H9 (cell line): ENCODE measurements at regions not wholly inside any gene's neighbourhood (a gene's known extent, or its start where the extent isn't known, plus 50 kb on each side); places are given as distances from the start of the nearest gene placed in this dataset.

Source experiments
- DNase-seq: peaks from one replicate; pipeline ENCODE4 v3.0.0-alpha.2; 2017
- H2AFZ ChIP-seq: one replicate; pipeline ENCODE4 v1.6.1; 2013; ENCODE audit warnings: mild to moderate bottlenecking, low read length, control low read depth, moderate library complexity
- H2AK5ac ChIP-seq: 2 replicates; pipeline ENCODE4 v1.6.1; 2013; ENCODE audit warnings: low read length, control low read depth, mixed read lengths; ENCODE audit not compliant: insufficient read length
- H2BK120ac ChIP-seq: one replicate; pipeline ENCODE4 v1.6.1; 2013; ENCODE audit warnings: low read depth, mild to moderate bottlenecking, low read length, control low read depth, inconsistent platforms; ENCODE audit not compliant: poor library complexity, severe bottlenecking
- H2BK12ac ChIP-seq: 2 replicates; pipeline ENCODE4 v1.6.1; 2013; ENCODE audit warnings: low read length, control low read depth, mixed read lengths, low read depth; ENCODE audit not compliant: insufficient read length
- H2BK15ac ChIP-seq: 2 replicates; pipeline ENCODE4 v1.6.1; 2013; ENCODE audit warnings: low read depth, low read length, control low read depth
- H2BK20ac ChIP-seq: one replicate; pipeline ENCODE4 v1.6.1; 2013; ENCODE audit warnings: low read depth, mild to moderate bottlenecking, low read length, control low read depth, inconsistent platforms; ENCODE audit not compliant: poor library complexity, severe bottlenecking
- H2BK5ac ChIP-seq: 2 replicates; pipeline ENCODE4 v1.6.1; 2013; ENCODE audit warnings: low read length, control low read depth, mixed read lengths; ENCODE audit not compliant: insufficient read length
- H3K14ac ChIP-seq: 2 replicates; pipeline ENCODE4 v1.6.1; 2013; ENCODE audit warnings: low read length, control low read depth; ENCODE audit not compliant: insufficient read depth
- H3K18ac ChIP-seq: 2 replicates; pipeline ENCODE4 v1.6.1; 2013; ENCODE audit warnings: low read depth, mild to moderate bottlenecking, mixed read lengths, low read length, control low read depth; ENCODE audit not compliant: insufficient read length
- H3K23ac ChIP-seq: 2 replicates; pipeline ENCODE4 v1.6.1; 2013; ENCODE audit warnings: low read length, control low read depth, mixed read lengths, low read depth; ENCODE audit not compliant: insufficient read length
- H3K23me2 ChIP-seq: 2 replicates; pipeline ENCODE4 v1.6.1; 2013; ENCODE audit warnings: low read depth, mild to moderate bottlenecking, mixed read lengths, low read length, control low read depth; ENCODE audit not compliant: insufficient read length, poor library complexity, severe bottlenecking
- H3K27ac ChIP-seq: 2 replicates; pipeline ENCODE4 v1.5.1; 2013; ENCODE audit warnings: low read length, control low read depth, mixed read lengths, low read depth; ENCODE audit not compliant: insufficient read length
- H3K27me3 ChIP-seq: 2 replicates; pipeline ENCODE4 v1.6.1; 2013; ENCODE audit warnings: low read length, control low read depth, inconsistent platforms; ENCODE audit not compliant: insufficient read depth
- H3K4ac ChIP-seq: 2 replicates; pipeline ENCODE4 v1.6.1; 2013; ENCODE audit warnings: low read depth, mild to moderate bottlenecking, control low read depth, inconsistent platforms, low read length, moderate library complexity
- H3K4me1 ChIP-seq: 2 replicates; pipeline ENCODE4 v1.6.1; 2013; ENCODE audit warnings: low read length, control low read depth, inconsistent platforms; ENCODE audit not compliant: insufficient read depth
- H3K4me2 ChIP-seq: 2 replicates; pipeline ENCODE4 v1.6.1; 2013; ENCODE audit warnings: low read length, control low read depth, mixed read lengths; ENCODE audit not compliant: insufficient read length, insufficient read depth
- H3K56ac ChIP-seq: 2 replicates; pipeline ENCODE4 v1.6.1; 2013; ENCODE audit warnings: low read depth, mild to moderate bottlenecking, mixed read lengths, low read length, control low read depth; ENCODE audit not compliant: insufficient read length
- H3K79me1 ChIP-seq: 2 replicates; pipeline ENCODE4 v1.6.1; 2013; ENCODE audit warnings: low read depth, mild to moderate bottlenecking, moderate library complexity, low read length, control low read depth, inconsistent platforms; ENCODE audit not compliant: insufficient read depth, poor library complexity, severe bottlenecking
- H3K79me2 ChIP-seq: 2 replicates; pipeline ENCODE4 v1.6.1; 2013; ENCODE audit warnings: low read length, control low read depth, inconsistent platforms; ENCODE audit not compliant: insufficient read depth
- H3K9ac ChIP-seq: 2 replicates; pipeline ENCODE4 v1.6.1; 2013; ENCODE audit warnings: low read length, control low read depth, mixed read lengths; ENCODE audit not compliant: insufficient read length; ENCODE audit errors: extremely low read depth
- H3K9me3 ChIP-seq: one replicate; pipeline ENCODE4 v1.6.1; 2013; ENCODE audit warnings: low read depth, low read length, inconsistent platforms; ENCODE audit not compliant: control insufficient read depth
- H3T11ph ChIP-seq: one replicate; pipeline ENCODE4 v1.6.1; 2013; ENCODE audit warnings: mild to moderate bottlenecking, low read length, control low read depth, inconsistent platforms
- H4K20me1 ChIP-seq: one replicate; pipeline ENCODE4 v1.6.1; 2013; ENCODE audit not compliant: control insufficient read depth, insufficient read length, insufficient read depth
- H4K5ac ChIP-seq: 2 replicates; pipeline ENCODE4 v1.6.1; 2013; ENCODE audit warnings: low read depth, mild to moderate bottlenecking, mixed read lengths, low read length, control low read depth; ENCODE audit not compliant: insufficient read length
- H4K8ac ChIP-seq: replicated peaks from 2 replicates; pipeline ENCODE4 v1.6.1; 2013; ENCODE audit warnings: low read length, control low read depth, mixed read lengths, low read depth; ENCODE audit not compliant: insufficient read length
- H4K91ac ChIP-seq: 2 replicates; pipeline ENCODE4 v1.6.1; 2013; ENCODE audit warnings: low read depth, mild to moderate bottlenecking, moderate library complexity, mixed read lengths, low read length, control low read depth; ENCODE audit not compliant: insufficient read length
- H3K27ac Mint-ChIP-seq, 3 experiments: 2 replicates in 2 of 3; 3 replicates in 1 of 3; pipeline ENCODE4 v1.8.0; 2020 to 2021; ENCODE audit warnings: mixed read lengths in 3 of 3, mild to moderate bottlenecking in 1 of 3, moderate library complexity in 1 of 3
- H3K27me3 Mint-ChIP-seq: 2 replicates; pipeline ENCODE4 v1.8.0; 2021; ENCODE audit warnings: low read depth, mild to moderate bottlenecking, moderate library complexity, mixed read lengths
- H3K36me3 Mint-ChIP-seq, 3 experiments: 2 replicates in 2 of 3; 3 replicates in 1 of 3; pipeline ENCODE4 v1.8.0; 2020 to 2021; ENCODE audit warnings: low read depth in 3 of 3, mixed read lengths in 3 of 3; ENCODE audit not compliant: insufficient read depth in 1 of 3
- H3K4me1 Mint-ChIP-seq, 2 experiments: 2 replicates each; pipeline ENCODE4 v1.8.0; 2020; ENCODE audit warnings: mixed read lengths in 2 of 2
- H3K4me3 Mint-ChIP-seq, 2 experiments: 2 replicates in 1 of 2; 3 replicates in 1 of 2; pipeline ENCODE4 v1.8.0; 2020 to 2021; ENCODE audit warnings: mild to moderate bottlenecking in 2 of 2, mixed read lengths in 2 of 2, moderate library complexity in 1 of 2
- H3K9me3 Mint-ChIP-seq, 2 experiments: 2 replicates in 1 of 2; 3 replicates in 1 of 2; pipeline ENCODE4 v1.8.0; 2020; ENCODE audit warnings: mild to moderate bottlenecking in 2 of 2, mixed read lengths in 2 of 2, moderate library complexity in 1 of 2
- WGBS: extraction: QIAGEN DNeasy Blood & Tissue Kit; methylation state at CpG from one replicate; pipeline ENCODE4 v1.1.7; 2013; ENCODE audit warnings: missing lambda C conversion rate, low lambda C conversion rate, mixed read lengths; ENCODE audit not compliant: insufficient read length; ENCODE audit errors: extremely low coverage; 5-methylcytosine and 5-hydroxymethylcytosine counted together
- TF ChIP-seq, protein P1 (sequence below): fragments of 200-600 bp; sonication (generic); conservative IDR thresholded peaks from 3 replicates; pipeline ENCODE4 v1.8.0; 2021; ENCODE audit warnings: antibody characterized with exemption, mild to moderate bottlenecking

DNA sequence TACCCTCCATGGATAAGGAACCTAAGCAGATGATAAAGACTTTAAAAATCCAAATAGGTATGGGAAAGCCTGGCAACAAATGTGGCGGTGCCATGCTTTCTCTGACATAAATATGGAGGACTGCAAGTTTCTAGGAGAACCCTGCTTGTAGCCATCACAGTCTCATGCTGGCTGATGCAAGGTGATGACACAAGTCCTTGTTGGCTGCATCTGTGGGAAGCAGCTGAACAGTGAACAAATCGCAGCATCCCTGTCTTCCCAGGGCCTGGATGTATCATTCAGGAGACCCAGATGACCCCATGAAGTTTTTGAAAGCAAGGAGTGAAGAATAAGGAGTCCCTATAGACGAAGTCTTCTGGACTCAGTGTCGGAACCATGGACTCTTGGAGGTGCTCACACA, 234.4 kb upstream of the HS3ST1 start:
- no peak for DNase-seq
- no peak overlapping the region for H3K9ac ChIP-seq
- H3K18ac ChIP-seq = no peak overlapping the region
- H4K91ac ChIP-seq = no peak overlapping the region
- H3K79me2 ChIP-seq = no peaks in the 10 kb centered on the region
- no peaks in the 10 kb centered on the region for H3K27me3 ChIP-seq
- H3K9me3 ChIP-seq = no peaks in the 10 kb centered on the region
- H4K20me1 ChIP-seq = no peaks in the 10 kb centered on the region
- H3K27ac ChIP-seq = no peak overlapping the region
- H3K4me1 ChIP-seq = no peaks in the 10 kb centered on the region
- TF ChIP-seq, protein P1, sequence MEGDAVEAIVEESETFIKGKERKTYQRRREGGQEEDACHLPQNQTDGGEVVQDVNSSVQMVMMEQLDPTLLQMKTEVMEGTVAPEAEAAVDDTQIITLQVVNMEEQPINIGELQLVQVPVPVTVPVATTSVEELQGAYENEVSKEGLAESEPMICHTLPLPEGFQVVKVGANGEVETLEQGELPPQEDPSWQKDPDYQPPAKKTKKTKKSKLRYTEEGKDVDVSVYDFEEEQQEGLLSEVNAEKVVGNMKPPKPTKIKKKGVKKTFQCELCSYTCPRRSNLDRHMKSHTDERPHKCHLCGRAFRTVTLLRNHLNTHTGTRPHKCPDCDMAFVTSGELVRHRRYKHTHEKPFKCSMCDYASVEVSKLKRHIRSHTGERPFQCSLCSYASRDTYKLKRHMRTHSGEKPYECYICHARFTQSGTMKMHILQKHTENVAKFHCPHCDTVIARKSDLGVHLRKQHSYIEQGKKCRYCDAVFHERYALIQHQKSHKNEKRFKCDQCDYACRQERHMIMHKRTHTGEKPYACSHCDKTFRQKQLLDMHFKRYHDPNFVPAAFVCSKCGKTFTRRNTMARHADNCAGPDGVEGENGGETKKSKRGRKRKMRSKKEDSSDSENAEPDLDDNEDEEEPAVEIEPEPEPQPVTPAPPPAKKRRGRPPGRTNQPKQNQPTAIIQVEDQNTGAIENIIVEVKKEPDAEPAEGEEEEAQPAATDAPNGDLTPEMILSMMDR = no peak
- Mint-ChIP-seq H3K4me3 (no peak overlapping the region), H3K36me3 (peaks cover 0 to 4% (median 0%) of the 10 kb centered on the region in 3 experiments; a peak in 1 of 7 replicates), H3K27ac (no peak overlapping the region), H3K4me1 (no peaks in the 10 kb centered on the region), H3K9me3 (peaks cover 0 to 3% of the 10 kb centered on the region in 2 experiments; a peak in 2 of 5 replicates), H3K27me3 (no peaks in the 10 kb centered on the region)
- H3K4ac ChIP-seq = no peak overlapping the region
- no peak overlapping the region for H2BK12ac ChIP-seq
- H2BK120ac ChIP-seq = no peak overlapping the region
- no peak overlapping the region for H3T11ph ChIP-seq
- H3K23ac ChIP-seq = no peak overlapping the region
- no peak overlapping the region for H2BK15ac ChIP-seq
- no CpG with 5 or more reads among the region's 4 CpGs for WGBS
- H4K5ac ChIP-seq = no peak overlapping the region
- H3K79me1 ChIP-seq = no peaks in the 10 kb centered on the region
- H2AK5ac ChIP-seq = no peak overlapping the region
- no peak overlapping the region for H3K14ac ChIP-seq
- H3K23me2 ChIP-seq = no peaks in the 10 kb centered on the region
- H4K8ac ChIP-seq = no peak overlapping the region
- no peak overlapping the region for H2BK5ac ChIP-seq
- H2BK20ac ChIP-seq = no peak overlapping the region
- no peak overlapping the region for H3K4me2 ChIP-seq
- H2AFZ ChIP-seq = no peak overlapping the region
- no peak overlapping the region for H3K56ac ChIP-seq
